K562 (cell line): ENCODE measurements at regions not wholly inside any gene's neighbourhood (a gene's known extent, or its start where the extent isn't known, plus 50 kb on each side); places are given as distances from the start of the nearest gene placed in this dataset.

Source experiments
- PTBP1 ChIP-seq: fragments of 200-400 bp; formaldehyde crosslinking; IDR thresholded peaks from 2 replicates; pipeline ENCODE4 v1.6.1; 2017; ENCODE audit warnings: low read depth, low read length
- TF ChIP-seq, protein P1 (sequence below), 3 experiments: IDR thresholded peaks in 2 of 3; conservative IDR thresholded peaks in 1 of 3; 2 replicates each; pipeline ENCODE4 v1.5.1; 2011 to 2012; ENCODE audit warnings: low read length in 3 of 3, mild to moderate bottlenecking in 3 of 3, control low read depth in 2 of 3, improper control_type of control experiment in 1 of 3, inconsistent platforms in 1 of 3, low read depth in 1 of 3, mixed read lengths in 1 of 3, moderate library complexity in 1 of 3; ENCODE audit not compliant: insufficient read depth in 2 of 3
- TF ChIP-seq, protein P2 (sequence below): sonication (generic); formaldehyde crosslinking; IDR thresholded peaks from 2 replicates; pipeline ENCODE4 v1.9.0; 2022; ENCODE audit warnings: mild to moderate bottlenecking, missing genetic modification reagents

DNA sequence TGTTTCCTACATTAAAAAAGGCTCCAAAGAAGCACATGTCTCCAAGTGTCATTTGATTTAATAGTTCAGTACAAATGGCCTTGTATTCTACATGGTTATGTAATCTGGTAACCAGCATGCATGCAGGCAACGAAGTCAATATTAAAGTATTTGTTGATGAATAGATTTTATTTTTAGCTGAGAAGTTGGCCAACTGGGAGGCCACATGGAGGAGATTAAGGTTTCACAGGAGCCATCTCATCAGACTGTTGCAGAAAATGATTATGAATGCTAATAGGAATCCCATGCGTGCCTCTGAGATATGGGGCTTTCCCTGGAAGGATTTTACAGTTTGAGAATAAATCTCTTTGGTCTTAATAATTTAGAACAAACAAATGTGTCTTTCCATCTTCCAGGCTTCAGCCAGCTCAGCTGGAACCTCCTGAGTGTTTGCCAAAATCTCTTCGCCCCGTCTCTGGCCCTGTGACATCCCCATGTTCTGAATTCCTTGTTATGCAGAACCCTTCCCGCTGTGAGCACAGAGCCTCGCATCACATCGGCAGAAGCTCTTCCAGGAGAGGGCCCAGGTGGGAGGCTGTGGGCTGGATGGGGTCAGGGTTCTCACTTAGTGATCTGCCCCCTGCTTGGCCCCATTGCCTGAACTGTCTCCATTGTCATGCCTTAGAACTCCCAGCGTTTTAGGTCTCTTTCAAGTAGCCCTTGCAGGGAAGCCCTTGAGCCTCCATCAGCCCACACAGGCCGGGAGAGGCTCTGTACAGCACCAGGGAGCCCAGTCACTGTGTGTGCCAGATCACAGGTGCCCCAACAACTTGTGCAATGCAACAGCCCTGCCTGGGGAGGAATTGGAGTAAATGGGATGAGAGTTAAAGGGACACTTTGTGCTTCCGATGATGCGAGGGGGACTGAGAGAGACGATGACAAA lies 190.5 kb upstream of the TWIST2 start:
- TF ChIP-seq, protein P1, sequence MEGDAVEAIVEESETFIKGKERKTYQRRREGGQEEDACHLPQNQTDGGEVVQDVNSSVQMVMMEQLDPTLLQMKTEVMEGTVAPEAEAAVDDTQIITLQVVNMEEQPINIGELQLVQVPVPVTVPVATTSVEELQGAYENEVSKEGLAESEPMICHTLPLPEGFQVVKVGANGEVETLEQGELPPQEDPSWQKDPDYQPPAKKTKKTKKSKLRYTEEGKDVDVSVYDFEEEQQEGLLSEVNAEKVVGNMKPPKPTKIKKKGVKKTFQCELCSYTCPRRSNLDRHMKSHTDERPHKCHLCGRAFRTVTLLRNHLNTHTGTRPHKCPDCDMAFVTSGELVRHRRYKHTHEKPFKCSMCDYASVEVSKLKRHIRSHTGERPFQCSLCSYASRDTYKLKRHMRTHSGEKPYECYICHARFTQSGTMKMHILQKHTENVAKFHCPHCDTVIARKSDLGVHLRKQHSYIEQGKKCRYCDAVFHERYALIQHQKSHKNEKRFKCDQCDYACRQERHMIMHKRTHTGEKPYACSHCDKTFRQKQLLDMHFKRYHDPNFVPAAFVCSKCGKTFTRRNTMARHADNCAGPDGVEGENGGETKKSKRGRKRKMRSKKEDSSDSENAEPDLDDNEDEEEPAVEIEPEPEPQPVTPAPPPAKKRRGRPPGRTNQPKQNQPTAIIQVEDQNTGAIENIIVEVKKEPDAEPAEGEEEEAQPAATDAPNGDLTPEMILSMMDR (IDR thresholded peaks at IDR 0.05 in 2 of 3, conservative IDR thresholded peaks at IDR 0.05 in 1 of 3; ENCODE audit: insufficient read depth in 2 of 3, low read depth in 1 of 3, low read length in 3 of 3), result no peak
- TF ChIP-seq, protein P2, sequence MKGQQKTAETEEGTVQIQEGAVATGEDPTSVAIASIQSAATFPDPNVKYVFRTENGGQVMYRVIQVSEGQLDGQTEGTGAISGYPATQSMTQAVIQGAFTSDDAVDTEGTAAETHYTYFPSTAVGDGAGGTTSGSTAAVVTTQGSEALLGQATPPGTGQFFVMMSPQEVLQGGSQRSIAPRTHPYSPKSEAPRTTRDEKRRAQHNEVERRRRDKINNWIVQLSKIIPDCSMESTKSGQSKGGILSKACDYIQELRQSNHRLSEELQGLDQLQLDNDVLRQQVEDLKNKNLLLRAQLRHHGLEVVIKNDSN (CRISPR knock-in tag), result no peak
- no peak for TF ChIP-seq PTBP1
